ENCODE measurements at regions not wholly inside any gene's neighbourhood (a gene's known extent, or its start where the extent isn't known, plus 50 kb on each side); places are given as distances from the start of the nearest gene placed in this dataset.

DNA sequence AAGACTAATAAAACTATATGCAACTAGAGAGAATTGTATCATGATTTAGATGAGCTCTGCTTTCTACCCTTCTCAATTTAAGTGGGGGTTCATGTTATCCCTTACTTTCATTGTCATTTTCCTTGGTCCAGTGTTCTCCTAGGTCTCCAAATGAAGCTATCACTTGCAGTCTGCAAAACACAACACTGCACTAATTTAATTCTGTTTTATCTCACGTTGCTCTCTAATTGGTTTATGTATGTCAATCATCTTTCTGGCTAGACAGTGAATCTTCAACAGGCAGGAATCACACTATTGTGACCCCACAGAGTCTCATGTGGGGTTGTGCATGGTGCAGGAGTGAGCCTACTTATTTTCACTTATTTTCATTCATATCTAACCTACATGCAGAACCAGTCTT lies 348.3 kb upstream of the SYT4 start:
- TF ChIP-seq, protein P1, sequence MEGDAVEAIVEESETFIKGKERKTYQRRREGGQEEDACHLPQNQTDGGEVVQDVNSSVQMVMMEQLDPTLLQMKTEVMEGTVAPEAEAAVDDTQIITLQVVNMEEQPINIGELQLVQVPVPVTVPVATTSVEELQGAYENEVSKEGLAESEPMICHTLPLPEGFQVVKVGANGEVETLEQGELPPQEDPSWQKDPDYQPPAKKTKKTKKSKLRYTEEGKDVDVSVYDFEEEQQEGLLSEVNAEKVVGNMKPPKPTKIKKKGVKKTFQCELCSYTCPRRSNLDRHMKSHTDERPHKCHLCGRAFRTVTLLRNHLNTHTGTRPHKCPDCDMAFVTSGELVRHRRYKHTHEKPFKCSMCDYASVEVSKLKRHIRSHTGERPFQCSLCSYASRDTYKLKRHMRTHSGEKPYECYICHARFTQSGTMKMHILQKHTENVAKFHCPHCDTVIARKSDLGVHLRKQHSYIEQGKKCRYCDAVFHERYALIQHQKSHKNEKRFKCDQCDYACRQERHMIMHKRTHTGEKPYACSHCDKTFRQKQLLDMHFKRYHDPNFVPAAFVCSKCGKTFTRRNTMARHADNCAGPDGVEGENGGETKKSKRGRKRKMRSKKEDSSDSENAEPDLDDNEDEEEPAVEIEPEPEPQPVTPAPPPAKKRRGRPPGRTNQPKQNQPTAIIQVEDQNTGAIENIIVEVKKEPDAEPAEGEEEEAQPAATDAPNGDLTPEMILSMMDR (IDR thresholded peaks at IDR 0.05), result no peak
- TF ChIP-seq POLR2A (IDR thresholded peaks at IDR 0.05), result no peak
